HepG2 (cell line): ENCODE measurements at regions not wholly inside any gene's neighbourhood (a gene's known extent, or its start where the extent isn't known, plus 50 kb on each side); places are given as distances from the start of the nearest gene placed in this dataset.

ENCODE experiments used
- AHR ChIP-seq: IDR thresholded peaks from 2 replicates; pipeline ENCODE4 v1.6.1; 2018; ENCODE audit warnings: missing genetic modification reagents, missing compliant biosample characterization
- ARHGAP35 ChIP-seq: sonication (generic); formaldehyde crosslinking; IDR thresholded peaks from 2 replicates; pipeline ENCODE4 v1.9.0; 2022; ENCODE audit warnings: mild to moderate bottlenecking, inconsistent platforms, moderate library complexity, missing genetic modification reagents, borderline replicate concordance
- CEBPB ChIP-seq: IDR thresholded peaks from 2 replicates; pipeline ENCODE4 v1.6.1; 2011; ENCODE audit warnings: low read depth, low read length, improper control_type of control experiment, borderline replicate concordance
- CREM ChIP-seq, 2 experiments: sonication (generic) in 1 of 2; formaldehyde crosslinking in 1 of 2; IDR thresholded peaks; 2 replicates each; pipeline versions ENCODE4 v1.4.0 to v1.6.1; 2016 to 2020; ENCODE audit warnings: antibody characterized with exemption in 1 of 2, mild to moderate bottlenecking in 1 of 2, missing genetic modification reagents in 1 of 2
- DMAP1 ChIP-seq: IDR thresholded peaks from 2 replicates; pipeline ENCODE4 v1.6.1; 2016
- FOXA3 ChIP-seq: IDR thresholded peaks from 2 replicates; pipeline ENCODE4 v1.6.1; 2016; ENCODE audit warnings: missing genetic modification reagents, missing compliant biosample characterization
- FOXK2 ChIP-seq: fragments of 450-650 bp; IDR thresholded peaks from 2 replicates; pipeline ENCODE4 v1.6.1; 2016
- ISL2 ChIP-seq: sonication (generic); formaldehyde crosslinking; IDR thresholded peaks from 2 replicates; pipeline ENCODE4 v1.5.0; 2020; ENCODE audit warnings: missing genetic modification reagents
- KDM4B ChIP-seq: sonication (generic); formaldehyde crosslinking; IDR thresholded peaks from 2 replicates; pipeline ENCODE4 v1.4.0; 2020; ENCODE audit warnings: missing genetic modification reagents
- KLF16 ChIP-seq, 2 experiments: sonication (generic) in 1 of 2; formaldehyde crosslinking in 1 of 2; IDR thresholded peaks; 2 replicates each; pipeline versions ENCODE4 v1.6.1 to v1.8.0; 2016 to 2023; ENCODE audit warnings: missing genetic modification reagents in 2 of 2, missing compliant biosample characterization in 1 of 2
- LCORL ChIP-seq, 2 experiments: fragments of 450-650 bp in 1 of 2; sonication (generic) in 1 of 2; formaldehyde crosslinking in 1 of 2; IDR thresholded peaks; 2 replicates each; pipeline versions ENCODE4 v1.5.0 to v1.6.1; 2017 to 2020; ENCODE audit warnings: antibody characterized with exemption in 1 of 2, missing genetic modification reagents in 1 of 2
- RARG ChIP-seq: sonication (generic); formaldehyde crosslinking; IDR thresholded peaks from 2 replicates; pipeline ENCODE4 v1.4.0; 2020; ENCODE audit warnings: low read depth, mild to moderate bottlenecking, missing genetic modification reagents
- RFX3 ChIP-seq: IDR thresholded peaks from 2 replicates; pipeline ENCODE4 v1.6.1; 2016; ENCODE audit warnings: missing biosample characterization, missing genetic modification reagents
- SNAI1 ChIP-seq: sonication (generic); formaldehyde crosslinking; IDR thresholded peaks from 2 replicates; pipeline ENCODE4 v1.5.0; 2020; ENCODE audit warnings: mild to moderate bottlenecking, missing genetic modification reagents, borderline replicate concordance
- SOX5 ChIP-seq: IDR thresholded peaks from 2 replicates; pipeline ENCODE4 v1.6.1; 2016; ENCODE audit warnings: borderline replicate concordance
- TBL1XR1 ChIP-seq: fragments of 150-350 bp; IDR thresholded peaks from 2 replicates; pipeline ENCODE4 v1.6.1; 2014; ENCODE audit warnings: borderline replicate concordance, low read length; ENCODE audit not compliant: partially characterized antibody
- THAP11 ChIP-seq: IDR thresholded peaks from 2 replicates; pipeline ENCODE4 v1.6.1; 2016; ENCODE audit warnings: missing biosample characterization, missing genetic modification reagents
- ZNF207 ChIP-seq: fragments of 450-650 bp; IDR thresholded peaks from 2 replicates; pipeline ENCODE4 v1.6.1; 2016; ENCODE audit warnings: antibody characterized with exemption, borderline replicate concordance
- ZNF431 ChIP-seq: sonication (generic); formaldehyde crosslinking; IDR thresholded peaks from 2 replicates; pipeline ENCODE4 v1.9.0; 2022; ENCODE audit warnings: missing genetic modification reagents, low read depth, mild to moderate bottlenecking, borderline replicate concordance
- TF ChIP-seq, protein P1 (sequence below): IDR thresholded peaks from 2 replicates; pipeline ENCODE4 v1.6.1; 2016
- TF ChIP-seq, protein P2 (sequence below): IDR thresholded peaks from 2 replicates; pipeline ENCODE4 v1.6.1; 2016; ENCODE audit warnings: missing compliant biosample characterization, missing genetic modification reagents, borderline replicate concordance
- TF ChIP-seq, protein P3 (sequence below): IDR thresholded peaks from 2 replicates; pipeline ENCODE4 v1.6.1; 2016; ENCODE audit warnings: low read depth
- TF ChIP-seq, protein P4 (sequence below): IDR thresholded peaks from 2 replicates; pipeline ENCODE4 v1.4.0; 2020; ENCODE audit warnings: mild to moderate bottlenecking, missing genetic modification reagents

DNA sequence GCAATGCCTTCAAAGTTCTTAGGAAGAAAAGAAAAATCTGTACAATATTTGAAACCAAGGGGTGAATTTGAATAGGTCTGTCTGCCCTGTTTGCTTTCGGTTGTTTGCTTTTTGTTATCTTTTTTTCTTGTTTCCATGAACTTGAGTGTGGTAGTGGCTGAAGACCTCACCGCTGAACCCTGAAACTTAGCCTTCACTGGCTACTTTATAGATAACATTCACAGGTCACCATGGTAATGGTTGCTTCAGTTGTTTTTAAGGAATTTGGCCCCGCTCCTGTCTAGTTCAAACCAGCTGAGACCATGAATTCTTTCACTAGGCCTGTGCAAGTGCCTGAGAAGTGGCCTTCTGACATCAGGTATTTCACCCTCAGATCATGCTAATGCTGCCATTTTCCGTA lies 137.0 kb upstream of the PMFBP1 start (continued):
- TF ChIP-seq, protein P1, sequence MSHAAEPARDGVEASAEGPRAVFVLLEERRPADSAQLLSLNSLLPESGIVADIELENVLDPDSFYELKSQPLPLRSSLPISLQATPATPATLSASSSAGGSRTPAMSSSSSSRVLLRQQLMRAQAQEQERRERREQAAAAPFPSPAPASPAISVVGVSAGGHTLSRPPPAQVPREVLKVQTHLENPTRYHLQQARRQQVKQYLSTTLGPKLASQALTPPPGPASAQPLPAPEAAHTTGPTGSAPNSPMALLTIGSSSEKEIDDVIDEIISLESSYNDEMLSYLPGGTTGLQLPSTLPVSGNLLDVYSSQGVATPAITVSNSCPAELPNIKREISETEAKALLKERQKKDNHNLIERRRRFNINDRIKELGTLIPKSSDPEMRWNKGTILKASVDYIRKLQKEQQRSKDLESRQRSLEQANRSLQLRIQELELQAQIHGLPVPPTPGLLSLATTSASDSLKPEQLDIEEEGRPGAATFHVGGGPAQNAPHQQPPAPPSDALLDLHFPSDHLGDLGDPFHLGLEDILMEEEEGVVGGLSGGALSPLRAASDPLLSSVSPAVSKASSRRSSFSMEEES (CRISPR knock-in tag): 0 out of 2 replicates have a peak, but pooled peaks have one; percentile 18
- no peak for TF ChIP-seq ZNF431 (CRISPR knock-in tag)
- TF ChIP-seq DMAP1: 0 out of 2 replicates have a peak, but pooled peaks have one; percentile 23
- TF ChIP-seq KLF16 (CRISPR knock-in tag; IDR thresholded peaks at IDR 0.05): 0 out of 4 replicates have a peak, but pooled peaks of 1 of the 2 experiments have one; percentile 22
- no peak for TF ChIP-seq SNAI1
- TF ChIP-seq CEBPB: peak; percentile 60; the same call in 1 of the 2 replicates
- TF ChIP-seq, protein P2, sequence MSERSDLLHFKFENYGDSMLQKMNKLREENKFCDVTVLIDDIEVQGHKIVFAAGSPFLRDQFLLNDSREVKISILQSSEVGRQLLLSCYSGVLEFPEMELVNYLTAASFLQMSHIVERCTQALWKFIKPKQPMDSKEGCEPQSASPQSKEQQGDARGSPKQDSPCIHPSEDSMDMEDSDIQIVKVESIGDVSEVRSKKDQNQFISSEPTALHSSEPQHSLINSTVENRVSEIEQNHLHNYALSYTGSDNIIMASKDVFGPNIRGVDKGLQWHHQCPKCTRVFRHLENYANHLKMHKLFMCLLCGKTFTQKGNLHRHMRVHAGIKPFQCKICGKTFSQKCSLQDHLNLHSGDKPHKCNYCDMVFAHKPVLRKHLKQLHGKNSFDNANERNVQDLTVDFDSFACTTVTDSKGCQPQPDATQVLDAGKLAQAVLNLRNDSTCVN (CRISPR knock-in tag): no peak
- TF ChIP-seq FOXK2: peak; percentile 81
- TF ChIP-seq AHR (CRISPR knock-in tag): no peak
- TF ChIP-seq SOX5 (CRISPR knock-in tag): peak; percentile 59; the same call in 1 of the 2 replicates
- peak; percentile 79 for TF ChIP-seq CREM (IDR thresholded peaks at IDR 0.05)
- no peak for TF ChIP-seq CREM (CRISPR knock-in tag; IDR thresholded peaks at IDR 0.05)
- TF ChIP-seq, protein P3, sequence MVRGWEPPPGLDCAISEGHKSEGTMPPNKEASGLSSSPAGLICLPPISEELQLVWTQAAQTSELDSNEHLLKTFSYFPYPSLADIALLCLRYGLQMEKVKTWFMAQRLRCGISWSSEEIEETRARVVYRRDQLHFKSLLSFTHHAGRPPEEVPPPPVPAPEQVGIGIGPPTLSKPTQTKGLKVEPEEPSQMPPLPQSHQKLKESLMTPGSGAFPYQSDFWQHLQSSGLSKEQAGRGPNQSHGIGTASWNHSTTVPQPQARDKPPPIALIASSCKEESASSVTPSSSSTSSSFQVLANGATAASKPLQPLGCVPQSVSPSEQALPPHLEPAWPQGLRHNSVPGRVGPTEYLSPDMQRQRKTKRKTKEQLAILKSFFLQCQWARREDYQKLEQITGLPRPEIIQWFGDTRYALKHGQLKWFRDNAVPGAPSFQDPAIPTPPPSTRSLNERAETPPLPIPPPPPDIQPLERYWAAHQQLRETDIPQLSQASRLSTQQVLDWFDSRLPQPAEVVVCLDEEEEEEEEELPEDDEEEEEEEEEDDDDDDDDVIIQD (CRISPR knock-in tag): peak; percentile 48; the same call in 1 of the 2 replicates
- TF ChIP-seq RARG (CRISPR knock-in tag): no peak
- 0 out of 2 replicates have a peak, but pooled peaks have one; percentile 45 for TF ChIP-seq ARHGAP35 (CRISPR knock-in tag)
- TF ChIP-seq ISL2: peak; percentile 69
- peak; percentile 61; the same call in 1 of the 2 replicates for TF ChIP-seq RFX3 (CRISPR knock-in tag)
- TF ChIP-seq TBL1XR1: peak; percentile 96
- TF ChIP-seq, protein P4, sequence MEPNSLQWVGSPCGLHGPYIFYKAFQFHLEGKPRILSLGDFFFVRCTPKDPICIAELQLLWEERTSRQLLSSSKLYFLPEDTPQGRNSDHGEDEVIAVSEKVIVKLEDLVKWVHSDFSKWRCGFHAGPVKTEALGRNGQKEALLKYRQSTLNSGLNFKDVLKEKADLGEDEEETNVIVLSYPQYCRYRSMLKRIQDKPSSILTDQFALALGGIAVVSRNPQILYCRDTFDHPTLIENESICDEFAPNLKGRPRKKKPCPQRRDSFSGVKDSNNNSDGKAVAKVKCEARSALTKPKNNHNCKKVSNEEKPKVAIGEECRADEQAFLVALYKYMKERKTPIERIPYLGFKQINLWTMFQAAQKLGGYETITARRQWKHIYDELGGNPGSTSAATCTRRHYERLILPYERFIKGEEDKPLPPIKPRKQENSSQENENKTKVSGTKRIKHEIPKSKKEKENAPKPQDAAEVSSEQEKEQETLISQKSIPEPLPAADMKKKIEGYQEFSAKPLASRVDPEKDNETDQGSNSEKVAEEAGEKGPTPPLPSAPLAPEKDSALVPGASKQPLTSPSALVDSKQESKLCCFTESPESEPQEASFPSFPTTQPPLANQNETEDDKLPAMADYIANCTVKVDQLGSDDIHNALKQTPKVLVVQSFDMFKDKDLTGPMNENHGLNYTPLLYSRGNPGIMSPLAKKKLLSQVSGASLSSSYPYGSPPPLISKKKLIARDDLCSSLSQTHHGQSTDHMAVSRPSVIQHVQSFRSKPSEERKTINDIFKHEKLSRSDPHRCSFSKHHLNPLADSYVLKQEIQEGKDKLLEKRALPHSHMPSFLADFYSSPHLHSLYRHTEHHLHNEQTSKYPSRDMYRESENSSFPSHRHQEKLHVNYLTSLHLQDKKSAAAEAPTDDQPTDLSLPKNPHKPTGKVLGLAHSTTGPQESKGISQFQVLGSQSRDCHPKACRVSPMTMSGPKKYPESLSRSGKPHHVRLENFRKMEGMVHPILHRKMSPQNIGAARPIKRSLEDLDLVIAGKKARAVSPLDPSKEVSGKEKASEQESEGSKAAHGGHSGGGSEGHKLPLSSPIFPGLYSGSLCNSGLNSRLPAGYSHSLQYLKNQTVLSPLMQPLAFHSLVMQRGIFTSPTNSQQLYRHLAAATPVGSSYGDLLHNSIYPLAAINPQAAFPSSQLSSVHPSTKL (CRISPR knock-in tag): peak; percentile 95
- 0 out of 2 replicates have a peak, but pooled peaks have one; percentile 26 for TF ChIP-seq THAP11 (CRISPR knock-in tag)
- TF ChIP-seq ZNF207: no peak
- TF ChIP-seq LCORL (IDR thresholded peaks at IDR 0.05): 0 out of 2 replicates have a peak, but pooled peaks have one; percentile 29
- 0 out of 2 replicates have a peak, but pooled peaks have one; percentile 17 for TF ChIP-seq LCORL (CRISPR knock-in tag; IDR thresholded peaks at IDR 0.05)
- peak; percentile 76 for TF ChIP-seq FOXA3 (CRISPR knock-in tag)
- 0 out of 2 replicates have a peak, but pooled peaks have one; percentile 41 for TF ChIP-seq KDM4B (CRISPR knock-in tag)
